Activated naive CD4-positive, alpha-beta T cell treated with anti-CD3 and anti-CD28 coated beads for 36 hours (primary cell): ENCODE measurements at regions not wholly inside any gene's neighbourhood (a gene's known extent, or its start where the extent isn't known, plus 50 kb on each side); places are given as distances from the start of the nearest gene placed in this dataset.
"Not testable (repeated sequence)": the region's sequence is repeated elsewhere in the genome, so short reads cannot be mapped to it uniquely, and the experiment has no call there.

Experiments used
- CTCF ChIA-PET: fragments of 350-600 bp; sonication (Branson Sonifier 250); formaldehyde crosslinking; loops from one replicate; lab custom pipeline; 2021; ENCODE audit warnings: antibody characterized with exemption; lab: Charles Lee
- DNase-seq: peaks from one replicate; pipeline ENCODE4 v3.0.0-alpha.2; 2020
- H3K27ac Mint-ChIP-seq: one replicate; pipeline ENCODE4 v1.8.0; 2021; ENCODE audit warnings: mild to moderate bottlenecking, mixed read lengths
- H3K27me3 Mint-ChIP-seq: one replicate; pipeline ENCODE4 v1.8.0; 2021; ENCODE audit warnings: low read depth, mixed read lengths
- H3K36me3 Mint-ChIP-seq: one replicate; pipeline ENCODE4 v1.8.0; 2021; ENCODE audit warnings: low read depth, mixed read lengths
- H3K4me1 Mint-ChIP-seq: one replicate; pipeline ENCODE4 v1.8.0; 2021; ENCODE audit warnings: low read depth, mixed read lengths
- H3K4me3 Mint-ChIP-seq: one replicate; pipeline ENCODE4 v1.8.0; 2021; ENCODE audit warnings: mild to moderate bottlenecking, moderate library complexity, mixed read lengths
- H3K9me3 Mint-ChIP-seq: one replicate; pipeline ENCODE4 v1.8.0; 2021; ENCODE audit warnings: mixed read lengths
- intact Hi-C: fragments of 100-400 bp; cut with micrococcal nuclease; formaldehyde crosslinking; loops from one replicate; pipeline ENCODE4 v1.15.1; 2023

DNA sequence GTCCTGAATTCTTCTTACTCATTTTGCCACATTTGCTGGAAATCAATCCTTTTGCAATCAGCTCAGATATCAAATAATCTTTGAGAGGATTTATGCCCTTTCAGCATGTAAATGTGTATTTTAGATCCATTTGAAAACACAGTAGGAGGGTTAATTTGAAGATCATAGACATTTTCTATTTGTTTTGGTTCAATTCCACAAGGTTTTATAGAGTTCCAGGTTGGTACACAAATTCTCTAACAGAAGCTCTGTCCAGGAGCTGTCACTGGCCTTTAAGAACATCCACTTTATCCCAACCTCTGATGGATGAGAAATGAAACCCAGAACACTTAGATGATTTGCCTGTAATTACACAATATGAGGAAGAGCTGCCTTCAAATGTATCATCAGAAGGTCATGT is 157.3 kb upstream of the CHAC2 start:
- Mint-ChIP-seq H3K4me3 (no peak overlapping the region), H3K27me3 (no peaks in the 10 kb centered on the region), H3K36me3 (no peaks in the 10 kb centered on the region), H3K27ac (no peak overlapping the region), H3K4me1 (no peaks in the 10 kb centered on the region), H3K9me3 (no peaks in the 10 kb centered on the region)
- DNase-seq = no peak
- intact Hi-C loops = no loop called here
- CTCF ChIA-PET = no interaction called here

DNA sequence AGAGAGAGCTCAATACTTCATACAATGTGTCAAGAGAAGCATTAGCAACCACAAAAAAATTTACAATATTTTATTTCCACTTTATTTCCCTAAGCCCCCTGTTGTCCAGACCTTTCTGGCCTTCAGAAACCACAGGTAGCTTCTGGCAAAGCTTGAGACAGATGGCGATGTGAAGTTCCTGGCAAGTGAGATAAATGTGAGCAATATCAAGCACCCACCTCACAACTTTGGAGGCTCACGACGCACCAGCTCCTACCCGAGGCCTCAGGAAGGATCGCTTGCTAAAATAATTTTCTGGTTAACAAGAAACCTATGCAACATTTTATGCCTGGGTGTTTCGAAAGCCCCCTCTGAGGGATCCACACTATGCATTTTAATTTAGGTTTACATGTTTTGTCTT is 158.1 kb upstream of the CHAC2 start:
- DNase-seq = no peak
- Mint-ChIP-seq H3K4me1 (no peaks in the 10 kb centered on the region), H3K4me3 (no peak overlapping the region), H3K36me3 (no peaks in the 10 kb centered on the region), H3K27me3 (no peaks in the 10 kb centered on the region), H3K27ac (no peak overlapping the region), H3K9me3 (no peaks in the 10 kb centered on the region)
- intact Hi-C loops = no loop called here
- CTCF ChIA-PET = no interaction called here

DNA sequence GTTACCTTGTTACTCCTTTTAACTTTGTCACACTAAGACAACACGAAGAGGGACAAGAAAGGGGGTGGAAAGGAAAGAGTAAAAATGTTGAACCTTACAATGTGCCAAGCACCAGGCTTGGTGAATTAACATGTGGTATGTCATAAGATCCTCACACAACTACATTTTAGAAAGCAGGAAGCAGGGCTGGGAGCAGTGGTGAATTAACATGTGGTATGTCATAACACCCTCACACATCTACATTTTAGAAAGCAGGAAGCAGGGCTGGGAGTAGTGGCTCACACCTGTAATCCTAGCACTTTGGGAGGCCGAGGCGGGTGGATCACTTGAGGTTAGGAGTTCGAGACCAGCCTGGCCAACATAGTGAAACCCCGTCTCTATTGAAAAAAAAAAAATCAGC is 159.3 kb upstream of the CHAC2 start:
- H3K27ac Mint-ChIP-seq = no peak overlapping the region
- H3K9me3 Mint-ChIP-seq = no peaks in the 10 kb centered on the region
- CTCF ChIA-PET = no interaction called here
- no peak overlapping the region for H3K4me3 Mint-ChIP-seq
- H3K27me3 Mint-ChIP-seq = no peaks in the 10 kb centered on the region
- no peaks in the 10 kb centered on the region for H3K36me3 Mint-ChIP-seq
- no peaks in the 10 kb centered on the region for H3K4me1 Mint-ChIP-seq
- intact Hi-C loops = no loop called here
- DNase-seq = no peak

DNA sequence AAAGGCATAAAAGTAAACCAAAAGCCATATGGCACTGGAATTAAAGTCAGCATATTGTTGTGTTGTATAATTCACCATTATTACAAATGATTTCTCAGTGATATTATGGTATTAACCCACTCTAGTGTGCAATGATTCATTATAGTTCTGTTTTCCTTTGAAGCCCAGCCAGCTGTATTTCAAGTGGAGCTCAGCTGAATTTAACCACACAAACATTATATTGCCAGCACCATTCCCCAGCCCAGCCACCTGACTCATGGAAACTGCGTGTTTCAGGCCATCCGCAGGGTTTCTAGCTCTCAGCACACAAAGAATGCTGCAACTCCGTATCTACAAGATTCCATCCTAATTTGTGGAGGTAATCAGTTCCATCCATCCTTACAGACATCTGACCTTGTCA is 166.8 kb upstream of the CHAC2 start:
- Mint-ChIP-seq H3K4me3 (no peak overlapping the region), H3K4me1 (no peaks in the 10 kb centered on the region), H3K27me3 (no peaks in the 10 kb centered on the region), H3K9me3 (no peaks in the 10 kb centered on the region), H3K27ac (no peak overlapping the region), H3K36me3 (no peaks in the 10 kb centered on the region)
- no peak for DNase-seq
- CTCF ChIA-PET = no interaction called here
- intact Hi-C loops = no loop called here

DNA sequence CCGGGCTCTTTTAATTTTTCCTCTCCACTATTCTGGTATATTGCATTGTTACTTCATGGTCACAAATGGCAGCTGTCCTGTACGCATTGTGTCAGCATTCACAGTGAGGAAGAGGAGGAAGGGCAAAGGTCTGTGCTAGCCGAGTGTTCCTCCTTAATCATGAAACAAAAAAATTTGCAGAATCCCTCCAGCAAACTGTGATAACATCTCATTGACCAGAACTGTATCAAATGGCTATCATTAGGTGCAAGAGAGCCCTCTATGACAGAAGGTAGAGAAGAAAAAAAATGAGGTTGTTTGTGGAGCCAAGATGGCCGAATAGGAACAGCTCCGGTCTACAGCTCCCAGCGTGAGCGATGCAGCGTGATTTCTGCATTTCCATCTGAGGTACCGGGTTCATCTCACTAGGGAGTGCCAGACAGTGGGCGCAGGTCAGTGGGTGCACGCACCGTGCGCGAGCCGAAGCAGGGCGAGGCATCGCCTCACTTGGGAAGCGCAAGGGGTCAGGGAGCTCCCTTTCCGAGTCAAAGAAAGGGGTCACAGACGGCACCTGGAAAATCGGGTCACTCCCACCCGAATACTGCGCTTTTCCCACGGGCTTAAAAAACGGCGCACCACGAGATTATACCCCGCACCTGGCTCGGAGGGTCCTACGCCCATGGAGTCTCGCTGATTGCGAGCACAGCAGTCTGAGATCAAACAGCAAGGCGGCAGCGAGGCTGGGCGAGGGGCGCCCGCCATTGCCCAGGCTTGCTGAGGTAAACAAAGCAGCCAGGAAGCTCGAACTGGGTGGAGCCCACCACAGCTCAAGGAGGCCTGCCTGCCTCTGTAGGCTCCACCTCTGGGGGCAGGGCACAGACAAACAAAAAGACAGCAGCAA is 180.6 kb upstream of the CHAC2 start:
- H3K9me3 Mint-ChIP-seq, H3K27ac Mint-ChIP-seq, H3K36me3 Mint-ChIP-seq, DNase-seq, H3K27me3 Mint-ChIP-seq, H3K4me1 Mint-ChIP-seq, intact Hi-C loops, CTCF ChIA-PET, H3K4me3 Mint-ChIP-seq: not testable (repeated sequence)

DNA sequence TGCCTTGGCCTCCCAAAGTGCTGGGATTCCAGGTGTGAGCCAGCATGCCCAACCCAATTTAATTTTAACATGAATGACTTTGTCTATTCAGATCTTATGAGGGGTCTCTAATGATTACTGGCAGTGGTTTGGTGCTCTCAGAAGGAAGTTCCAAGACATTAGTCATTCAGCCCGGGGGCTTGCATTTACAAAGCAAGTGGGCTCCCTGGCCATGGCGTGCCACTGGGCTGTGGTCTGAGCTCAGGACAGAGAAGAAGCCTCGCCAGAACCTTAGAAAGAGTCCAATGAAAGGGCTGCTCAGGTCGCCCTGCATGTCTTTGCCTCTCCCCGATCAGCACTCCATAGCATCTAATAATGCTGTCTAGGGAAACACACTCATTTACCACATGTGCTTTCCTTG is 182.6 kb upstream of the CHAC2 start:
- peaks cover 1% of the 10 kb centered on the region for H3K9me3 Mint-ChIP-seq
- DNase-seq = no peak
- intact Hi-C loops = no loop called here
- CTCF ChIA-PET = no interaction called here
- peaks cover under 1% of the 10 kb centered on the region for H3K27me3 Mint-ChIP-seq
- H3K4me3 Mint-ChIP-seq = no peak overlapping the region
- no peaks in the 10 kb centered on the region for H3K4me1 Mint-ChIP-seq
- H3K36me3 Mint-ChIP-seq = no peaks in the 10 kb centered on the region
- no peak overlapping the region for H3K27ac Mint-ChIP-seq

DNA sequence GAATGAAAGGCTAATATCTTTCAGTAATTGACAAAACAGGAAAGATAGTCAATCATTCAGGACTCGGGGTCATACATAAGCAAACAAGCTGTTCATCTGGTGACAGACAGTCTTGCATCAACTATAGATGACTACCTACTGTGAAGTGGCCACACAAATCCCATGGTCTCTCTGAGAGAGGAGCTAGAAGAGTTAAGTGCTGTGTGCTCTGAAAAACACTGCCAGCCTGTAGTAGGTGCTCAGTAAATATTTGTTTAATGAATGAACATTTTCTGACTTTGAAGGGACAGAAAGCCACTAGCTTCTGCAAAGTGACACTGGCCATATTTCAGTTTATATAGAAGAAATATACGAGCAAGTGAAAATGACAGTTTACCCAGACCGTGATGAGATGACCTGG is 184.0 kb upstream of the CHAC2 start:
- H3K4me1 Mint-ChIP-seq = no peaks in the 10 kb centered on the region
- H3K27ac Mint-ChIP-seq = no peak overlapping the region
- H3K36me3 Mint-ChIP-seq = no peaks in the 10 kb centered on the region
- H3K27me3 Mint-ChIP-seq = peaks cover 2% of the 10 kb centered on the region
- CTCF ChIA-PET = interaction anchor here (0.6 kb wide), 1 partner anchor 45 kb away, joined by 6 read pairs; no protein-coding TSS in a partner anchor
- H3K9me3 Mint-ChIP-seq = peaks cover 1% of the 10 kb centered on the region
- H3K4me3 Mint-ChIP-seq = no peak overlapping the region
- intact Hi-C loops = no loop called here
- DNase-seq = no peak

DNA sequence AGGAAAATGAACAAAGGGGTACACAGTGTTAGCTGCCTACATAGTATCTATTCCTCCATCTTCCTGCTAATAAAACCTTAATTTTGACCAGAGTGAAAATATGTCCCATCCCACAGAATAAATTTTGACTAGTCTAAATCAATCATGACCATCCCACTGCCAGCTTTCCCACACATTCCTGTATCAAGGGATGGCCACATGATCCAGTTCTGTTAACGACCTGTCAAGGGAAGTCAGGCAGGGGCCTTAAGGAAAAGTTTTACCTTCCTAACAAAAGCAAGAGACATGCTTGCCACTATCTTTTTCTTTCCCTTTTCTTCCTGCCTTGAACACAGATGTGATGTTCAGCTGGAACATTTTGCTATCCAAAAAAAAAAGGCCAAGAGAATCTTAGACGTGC is 185.0 kb upstream of the CHAC2 start:
- no peak overlapping the region for H3K27ac Mint-ChIP-seq
- CTCF ChIA-PET = interaction anchor here (0.5 kb wide), 1 partner anchor 260 kb away, joined by 3 read pairs; no protein-coding TSS in a partner anchor

DNA sequence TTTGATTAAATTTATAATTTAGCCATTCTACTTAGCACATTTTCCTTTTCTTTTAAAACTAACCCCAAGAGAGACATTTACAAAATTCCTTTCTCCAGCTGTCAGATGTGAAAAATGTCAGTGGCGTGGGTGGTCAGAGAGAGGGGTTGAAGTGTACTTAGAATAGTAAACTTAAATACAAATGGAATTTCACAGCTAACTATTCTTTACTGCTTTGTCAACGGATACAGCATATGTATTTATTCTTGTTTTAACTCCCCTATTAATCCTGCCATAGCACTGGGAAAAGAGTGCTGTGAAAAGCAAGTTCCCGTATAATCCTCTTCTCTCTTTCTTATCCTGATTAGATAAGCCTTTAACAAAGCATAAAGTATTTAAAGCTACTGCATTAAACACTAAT is 191.4 kb upstream of the CHAC2 start:
- Mint-ChIP-seq H3K4me3 (no peak overlapping the region), H3K27ac (no peak overlapping the region)
- CTCF ChIA-PET = no interaction called here

More for the DNA sequence above, 185.0 kb upstream of the CHAC2 start:
- DNase-seq = no peak
- Mint-ChIP-seq H3K4me3 (no peak overlapping the region), H3K4me1 (no peaks in the 10 kb centered on the region), H3K36me3 (no peaks in the 10 kb centered on the region), H3K27me3 (peaks cover 2% of the 10 kb centered on the region), H3K9me3 (no peaks in the 10 kb centered on the region)
- intact Hi-C loops = no loop called here

DNA sequence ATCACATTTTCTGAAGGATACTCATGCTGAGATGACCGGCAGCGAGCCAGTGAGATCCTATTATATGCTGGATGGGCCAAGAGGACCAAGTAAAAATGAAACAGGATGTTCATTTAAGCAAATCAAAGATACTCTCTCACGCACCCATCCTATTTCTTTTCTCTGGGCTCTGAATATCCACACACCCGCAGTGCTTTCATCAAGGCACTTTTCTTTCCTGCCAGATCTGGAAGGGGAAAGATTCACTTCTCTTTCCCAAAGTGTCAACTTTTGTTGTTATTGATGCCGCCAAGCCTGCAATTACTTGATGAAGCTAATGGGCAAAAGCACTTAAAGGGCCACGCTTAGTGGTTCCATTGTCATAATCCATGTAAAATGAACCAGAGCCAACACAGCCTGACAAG is 191.9 kb upstream of the CHAC2 start:
- H3K36me3 Mint-ChIP-seq = no peaks in the 10 kb centered on the region
- no peaks in the 10 kb centered on the region for H3K9me3 Mint-ChIP-seq
- H3K27me3 Mint-ChIP-seq = peaks cover 5% of the 10 kb centered on the region
- CTCF ChIA-PET = no interaction called here
- H3K4me3 Mint-ChIP-seq = no peak overlapping the region
- no peak for DNase-seq
- H3K4me1 Mint-ChIP-seq = no peaks in the 10 kb centered on the region
- no peak overlapping the region for H3K27ac Mint-ChIP-seq
- intact Hi-C loops = no loop called here

More for the DNA sequence above, 191.4 kb upstream of the CHAC2 start:
- no peak for DNase-seq
- H3K9me3 Mint-ChIP-seq = no peaks in the 10 kb centered on the region
- H3K27me3 Mint-ChIP-seq = peaks cover 5% of the 10 kb centered on the region
- H3K36me3 Mint-ChIP-seq = no peaks in the 10 kb centered on the region
- intact Hi-C loops = no loop called here
- no peaks in the 10 kb centered on the region for H3K4me1 Mint-ChIP-seq

DNA sequence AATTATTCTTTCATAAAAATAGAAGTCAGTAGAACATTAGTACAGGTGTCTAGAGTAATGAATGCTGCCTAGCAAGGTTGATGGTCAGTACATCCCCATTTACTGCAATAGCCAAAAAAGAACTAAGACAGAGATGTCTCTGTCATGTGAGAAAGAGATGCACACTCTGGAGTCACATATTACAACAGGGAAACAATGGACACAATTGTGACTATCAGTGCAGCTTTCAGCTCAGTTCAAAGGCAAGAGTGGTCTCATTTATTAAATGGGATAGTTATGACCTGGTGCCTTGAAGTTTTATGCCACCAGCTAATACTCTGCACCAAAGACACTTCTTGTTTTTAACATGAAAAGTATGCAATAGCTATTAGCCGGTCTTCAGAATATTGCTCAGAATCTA is 194.9 kb upstream of the CHAC2 start:
- Mint-ChIP-seq H3K27me3 (peaks cover 3% of the 10 kb centered on the region), H3K9me3 (no peaks in the 10 kb centered on the region), H3K36me3 (no peaks in the 10 kb centered on the region), H3K4me1 (no peaks in the 10 kb centered on the region), H3K4me3 (no peak overlapping the region), H3K27ac (no peak overlapping the region)
- DNase-seq = no peak
- CTCF ChIA-PET = no interaction called here
- intact Hi-C loops = no loop called here

DNA sequence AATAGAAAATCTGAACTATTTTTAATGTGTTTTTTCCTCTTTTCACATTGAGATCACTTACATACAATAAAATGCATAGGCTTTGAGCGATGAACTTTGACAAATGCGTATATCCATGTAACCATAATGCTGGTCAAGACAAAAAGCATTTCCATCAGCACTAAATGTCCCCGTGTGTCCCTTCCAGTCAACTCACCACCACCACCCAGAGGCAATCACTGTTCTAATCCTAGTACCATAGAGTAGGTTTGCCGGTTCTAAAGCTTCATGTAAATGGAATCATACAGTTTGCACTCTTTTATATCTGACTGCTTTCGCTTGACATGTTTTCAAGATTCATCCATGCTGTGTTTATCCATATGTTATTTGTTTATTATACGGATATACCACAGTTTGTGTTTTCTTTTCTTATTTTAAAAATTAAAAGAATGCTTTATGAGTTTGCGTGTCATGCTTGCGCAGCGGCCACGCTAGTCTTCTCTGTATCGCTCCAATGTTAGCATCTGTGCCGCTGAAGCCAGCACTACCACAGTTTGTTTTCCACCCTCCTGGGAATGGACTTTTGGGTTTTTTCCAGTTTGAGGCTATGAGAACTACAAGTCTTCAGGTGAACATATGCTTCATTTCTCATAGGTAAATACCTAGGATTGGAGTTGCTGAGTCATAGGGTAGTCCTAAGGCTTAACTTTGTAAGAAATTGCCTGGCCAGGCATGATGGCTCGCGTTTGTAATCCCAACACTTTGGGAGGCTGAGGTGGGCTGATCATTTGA is 197.5 kb upstream of the CHAC2 start:
- H3K4me1 Mint-ChIP-seq = no peaks in the 10 kb centered on the region
- no peaks in the 10 kb centered on the region for H3K36me3 Mint-ChIP-seq
- H3K4me3 Mint-ChIP-seq = no peak overlapping the region
- DNase-seq = no peak
- no peaks in the 10 kb centered on the region for H3K9me3 Mint-ChIP-seq
- H3K27ac Mint-ChIP-seq = no peak overlapping the region
- H3K27me3 Mint-ChIP-seq = no peaks in the 10 kb centered on the region
- intact Hi-C loops = no loop called here
- CTCF ChIA-PET = no interaction called here

DNA sequence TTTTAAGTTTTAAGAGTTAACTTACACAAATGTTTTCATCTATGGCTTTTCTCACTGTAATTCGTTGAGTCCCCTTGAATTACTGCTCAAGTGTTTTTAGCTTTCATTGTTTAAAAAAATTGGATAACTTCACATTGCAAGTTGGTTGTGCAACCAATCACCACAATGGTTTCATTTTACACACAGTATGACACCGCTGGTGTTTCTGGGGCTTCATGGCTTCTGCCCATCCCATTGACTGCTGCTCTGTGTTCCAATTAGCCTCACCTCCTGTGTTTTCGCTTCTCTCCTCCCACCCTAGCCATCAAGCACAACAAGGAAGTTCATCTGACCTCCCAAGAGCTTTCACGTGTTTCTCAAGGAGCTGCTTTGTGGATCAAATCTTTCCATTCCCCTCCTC is 199.1 kb upstream of the CHAC2 start:
- intact Hi-C loops = no loop called here

More for the DNA sequence above, 199.1 kb upstream of the CHAC2 start:
- no peak overlapping the region for H3K4me3 Mint-ChIP-seq
- no peaks in the 10 kb centered on the region for H3K4me1 Mint-ChIP-seq
- no peaks in the 10 kb centered on the region for H3K36me3 Mint-ChIP-seq
- no peak overlapping the region for H3K27ac Mint-ChIP-seq
- no peaks in the 10 kb centered on the region for H3K9me3 Mint-ChIP-seq
- H3K27me3 Mint-ChIP-seq = no peaks in the 10 kb centered on the region
- DNase-seq = no peak
- CTCF ChIA-PET = no interaction called here
